ENCODE measurements at regions not wholly inside any gene's neighbourhood (a gene's known extent, or its start where the extent isn't known, plus 50 kb on each side); places are given as distances from the start of the nearest gene placed in this dataset.

GRCh38 chr20:40634891-40635290 lies 54.1 kb downstream of the MAFB start:
- TF ChIP-seq, protein P1, sequence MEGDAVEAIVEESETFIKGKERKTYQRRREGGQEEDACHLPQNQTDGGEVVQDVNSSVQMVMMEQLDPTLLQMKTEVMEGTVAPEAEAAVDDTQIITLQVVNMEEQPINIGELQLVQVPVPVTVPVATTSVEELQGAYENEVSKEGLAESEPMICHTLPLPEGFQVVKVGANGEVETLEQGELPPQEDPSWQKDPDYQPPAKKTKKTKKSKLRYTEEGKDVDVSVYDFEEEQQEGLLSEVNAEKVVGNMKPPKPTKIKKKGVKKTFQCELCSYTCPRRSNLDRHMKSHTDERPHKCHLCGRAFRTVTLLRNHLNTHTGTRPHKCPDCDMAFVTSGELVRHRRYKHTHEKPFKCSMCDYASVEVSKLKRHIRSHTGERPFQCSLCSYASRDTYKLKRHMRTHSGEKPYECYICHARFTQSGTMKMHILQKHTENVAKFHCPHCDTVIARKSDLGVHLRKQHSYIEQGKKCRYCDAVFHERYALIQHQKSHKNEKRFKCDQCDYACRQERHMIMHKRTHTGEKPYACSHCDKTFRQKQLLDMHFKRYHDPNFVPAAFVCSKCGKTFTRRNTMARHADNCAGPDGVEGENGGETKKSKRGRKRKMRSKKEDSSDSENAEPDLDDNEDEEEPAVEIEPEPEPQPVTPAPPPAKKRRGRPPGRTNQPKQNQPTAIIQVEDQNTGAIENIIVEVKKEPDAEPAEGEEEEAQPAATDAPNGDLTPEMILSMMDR (IDR thresholded peaks at IDR 0.05), result no peak
- no peak for TF ChIP-seq POLR2A (IDR thresholded peaks at IDR 0.05)
